ENCODE measurements at regions not wholly inside any gene's neighbourhood (a gene's known extent, or its start where the extent isn't known, plus 50 kb on each side); places are given as distances from the start of the nearest gene placed in this dataset.

GRCh38 chr13:34425327-34425949 lies 516.6 kb upstream of the NBEA start:
- no peaks in the 10 kb centered on the region for H3K9me3 ChIP-seq (ENCODE audit: low read depth, low read length)
- no peaks in the 10 kb centered on the region for H3K36me3 ChIP-seq (ENCODE audit: insufficient read depth, low read length)
- H4K20me1 ChIP-seq (ENCODE audit: insufficient read depth, low read length): no peaks in the 10 kb centered on the region
- H3K4me1 ChIP-seq (ENCODE audit: insufficient read depth, low read length): no peaks in the 10 kb centered on the region
- TF ChIP-seq CTCF (IDR thresholded peaks at IDR 0.05; ENCODE audit: extremely low read depth, low read depth, low read length): no peak
- no peak overlapping the region for H2AFZ ChIP-seq (ENCODE audit: low read length)
- no peak overlapping the region for H3K4me3 ChIP-seq (ENCODE audit: insufficient read depth, low read length)
- no peak overlapping the region for H3K4me2 ChIP-seq (ENCODE audit: insufficient read depth, low read length)
- no peaks in the 10 kb centered on the region for H3K79me2 ChIP-seq (ENCODE audit: insufficient read depth, low read length)
- no peaks in the 10 kb centered on the region for H3K27me3 ChIP-seq (ENCODE audit: insufficient read depth, low read length)
- DNase-seq (ENCODE audit: insufficient read length, low spot score, missing footprints): no peak
- no peak overlapping the region for H3K27ac ChIP-seq (ENCODE audit: low read depth, low read length)

- DNase-seq (ENCODE audit: insufficient read length, low spot score, missing footprints): no peak
- Histone ChIP-seq H3K27ac (ENCODE audit: low read depth, low read length) (no peak overlapping the region), H2AFZ (ENCODE audit: low read length) (no peak overlapping the region), H3K4me1 (ENCODE audit: insufficient read depth, low read length) (no peaks in the 10 kb centered on the region), H3K36me3 (ENCODE audit: insufficient read depth, low read length) (no peaks in the 10 kb centered on the region), H3K9me3 (ENCODE audit: low read depth, low read length) (no peaks in the 10 kb centered on the region), H3K4me2 (ENCODE audit: insufficient read depth, low read length) (no peak overlapping the region), H3K27me3 (ENCODE audit: insufficient read depth, low read length) (no peaks in the 10 kb centered on the region), H3K4me3 (ENCODE audit: insufficient read depth, low read length) (no peak overlapping the region), H3K79me2 (ENCODE audit: insufficient read depth, low read length) (no peaks in the 10 kb centered on the region), H4K20me1 (ENCODE audit: insufficient read depth, low read length) (no peaks in the 10 kb centered on the region)
- TF ChIP-seq CTCF (IDR thresholded peaks at IDR 0.05; ENCODE audit: extremely low read depth, low read depth, low read length): no peak
Observed at GRCh38 chr13:34428911-34429310, 513.2 kb upstream of the NBEA start.

- H3K9me3 ChIP-seq (ENCODE audit: low read depth, low read length): no peaks in the 10 kb centered on the region
- DNase-seq (ENCODE audit: insufficient read length, low spot score, missing footprints): no peak
- no peaks in the 10 kb centered on the region for H3K27me3 ChIP-seq (ENCODE audit: insufficient read depth, low read length)
- H3K4me2 ChIP-seq (ENCODE audit: insufficient read depth, low read length): no peak overlapping the region
- H2AFZ ChIP-seq (ENCODE audit: low read length): no peak overlapping the region
- no peaks in the 10 kb centered on the region for H3K79me2 ChIP-seq (ENCODE audit: insufficient read depth, low read length)
- H3K4me1 ChIP-seq (ENCODE audit: insufficient read depth, low read length): no peaks in the 10 kb centered on the region
- H3K36me3 ChIP-seq (ENCODE audit: insufficient read depth, low read length): no peaks in the 10 kb centered on the region
- no peak for TF ChIP-seq CTCF (IDR thresholded peaks at IDR 0.05; ENCODE audit: extremely low read depth, low read depth, low read length)
- no peak overlapping the region for H3K27ac ChIP-seq (ENCODE audit: low read depth, low read length)
- no peak overlapping the region for H3K4me3 ChIP-seq (ENCODE audit: insufficient read depth, low read length)
- no peaks in the 10 kb centered on the region for H4K20me1 ChIP-seq (ENCODE audit: insufficient read depth, low read length)
Observed at GRCh38 chr13:34430294-34430693, 511.8 kb upstream of the NBEA start.

- no peak overlapping the region for H3K4me3 ChIP-seq (ENCODE audit: insufficient read depth, low read length)
- H3K27me3 ChIP-seq (ENCODE audit: insufficient read depth, low read length): no peaks in the 10 kb centered on the region
- TF ChIP-seq CTCF (IDR thresholded peaks at IDR 0.05; ENCODE audit: extremely low read depth, low read depth, low read length): no peak
- DNase-seq (ENCODE audit: insufficient read length, low spot score, missing footprints): no peak
- no peak overlapping the region for H3K4me2 ChIP-seq (ENCODE audit: insufficient read depth, low read length)
- no peaks in the 10 kb centered on the region for H3K4me1 ChIP-seq (ENCODE audit: insufficient read depth, low read length)
- H2AFZ ChIP-seq (ENCODE audit: low read length): no peak overlapping the region
- H3K79me2 ChIP-seq (ENCODE audit: insufficient read depth, low read length): no peaks in the 10 kb centered on the region
- H4K20me1 ChIP-seq (ENCODE audit: insufficient read depth, low read length): no peaks in the 10 kb centered on the region
- H3K27ac ChIP-seq (ENCODE audit: low read depth, low read length): no peak overlapping the region
- H3K9me3 ChIP-seq (ENCODE audit: low read depth, low read length): no peaks in the 10 kb centered on the region
- H3K36me3 ChIP-seq (ENCODE audit: insufficient read depth, low read length): no peaks in the 10 kb centered on the region
Observed at GRCh38 chr13:34431827-34432581, 510.1 kb upstream of the NBEA start.
